HL-60 (cell line): ENCODE measurements at regions not wholly inside any gene's neighbourhood (a gene's known extent, or its start where the extent isn't known, plus 50 kb on each side); places are given as distances from the start of the nearest gene placed in this dataset.

Source experiments
- DNase-seq, 2 experiments: peaks; one replicate each; pipeline ENCODE4 v3.0.0-alpha.2; 2010 to 2020; ENCODE audit warnings: low read depth in 1 of 2, low spot score in 1 of 2
- H3K27ac ChIP-seq: fragments of 250-450 bp; sonication (Bioruptor Pico); replicated peaks from 2 replicates; pipeline ENCODE4 v1.5.1; 2020; ENCODE audit warnings: mild to moderate bottlenecking, moderate library complexity
- H3K27me3 ChIP-seq: fragments of 250-450 bp; sonication (Bioruptor Pico); 2 replicates; pipeline ENCODE4 v1.5.1; 2021; ENCODE audit warnings: mild to moderate bottlenecking, moderate library complexity; ENCODE audit not compliant: insufficient read depth, poor library complexity, severe bottlenecking
- H3K4me3 ChIP-seq: replicated peaks from 2 replicates; pipeline ENCODE4 v1.5.1; 2011; ENCODE audit warnings: mild to moderate bottlenecking, control low read depth, low read length; ENCODE audit not compliant: insufficient read depth
- CTCF ChIP-seq: IDR thresholded peaks from one replicate; pipeline ENCODE4 v1.5.1; 2011; ENCODE audit warnings: low read length, control low read depth, inconsistent platforms; ENCODE audit not compliant: insufficient read depth
- GABPA ChIP-seq: IDR thresholded peaks from 2 replicates; pipeline ENCODE4 v1.6.1; 2012; ENCODE audit warnings: low read depth
- POLR2AphosphoS5 ChIP-seq: IDR thresholded peaks from 2 replicates; pipeline ENCODE4 v1.6.1; 2012; ENCODE audit warnings: low read depth
- REST ChIP-seq: IDR thresholded peaks from 2 replicates; pipeline ENCODE4 v1.6.1; 2012; ENCODE audit warnings: low read depth; ENCODE audit not compliant: insufficient replicate concordance
- SPI1 ChIP-seq: IDR thresholded peaks from 2 replicates; pipeline ENCODE4 v1.6.1; 2012; ENCODE audit warnings: low read depth, mild to moderate bottlenecking, borderline replicate concordance

DNA sequence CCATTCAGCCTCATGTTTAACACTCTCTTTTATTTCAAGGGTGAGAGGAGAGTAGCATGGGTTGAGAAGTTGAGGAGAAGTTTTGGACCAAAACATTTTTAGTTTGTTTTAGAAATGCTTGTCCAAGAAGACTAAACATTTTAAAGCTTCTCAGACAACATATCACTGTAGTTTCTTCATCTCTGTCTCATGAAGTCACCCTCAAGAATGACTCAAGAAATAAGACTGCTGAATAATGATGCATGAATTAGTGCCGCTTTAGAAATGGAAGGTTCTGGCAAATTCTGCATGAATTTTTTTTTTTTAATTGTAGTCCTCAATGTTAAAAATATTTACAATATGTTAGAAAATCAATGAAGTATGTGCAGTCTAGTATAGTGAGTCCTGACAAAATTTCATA lies 422.7 kb upstream of the ARGLU1 start:
- TF ChIP-seq CTCF (no peak), SPI1 (no peak), GABPA (no peak), POLR2AphosphoS5 (no peak), REST (no peak)
- Histone ChIP-seq H3K27me3 (no peaks in the 10 kb centered on the region), H3K4me3 (no peak overlapping the region), H3K27ac (no peak overlapping the region)
- no peak for DNase-seq

DNA sequence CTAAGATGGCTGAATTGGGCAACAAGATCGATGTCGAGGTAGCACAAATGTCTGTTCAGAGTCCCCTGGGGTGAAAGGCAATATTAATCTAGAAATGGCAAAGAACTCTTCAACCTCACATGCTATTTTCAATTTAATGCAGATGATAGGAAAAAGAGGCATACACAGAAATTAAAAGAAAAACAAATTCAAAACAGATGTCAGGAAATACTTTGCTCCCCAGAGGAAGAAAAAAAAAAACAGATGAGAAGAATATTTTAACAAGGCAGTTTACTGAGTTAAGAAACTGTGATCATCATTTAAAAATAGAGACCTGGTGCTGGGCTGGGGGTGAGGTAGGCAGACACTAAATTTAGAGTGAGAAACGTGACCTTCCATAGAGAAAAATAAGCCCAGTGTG lies 421.9 kb upstream of the ARGLU1 start:
- Histone ChIP-seq H3K27me3 (no peaks in the 10 kb centered on the region), H3K4me3 (no peak overlapping the region), H3K27ac (no peak overlapping the region)
- no peak for DNase-seq
- no peak for TF ChIP-seq SPI1
- TF ChIP-seq POLR2AphosphoS5, result no peak
- TF ChIP-seq CTCF, result no peak

- H3K27ac ChIP-seq, result no peak overlapping the region
- TF ChIP-seq CTCF (no peak), SPI1 (no peak), GABPA (no peak), POLR2AphosphoS5 (no peak), REST (no peak)
- no peak for DNase-seq
- no peak overlapping the region for H3K4me3 ChIP-seq
- no peaks in the 10 kb centered on the region for H3K27me3 ChIP-seq
These were observed 419.5 kb upstream of the ARGLU1 start for GRCh38 chr13:106987427-106987785.

GRCh38 chr13:106986687-106987426 lies 418.9 kb upstream of the ARGLU1 start:
- no peaks in the 10 kb centered on the region for H3K27me3 ChIP-seq
- no peak for TF ChIP-seq GABPA
- DNase-seq, result no peak
- no peak overlapping the region for H3K4me3 ChIP-seq
- H3K27ac ChIP-seq, result no peak overlapping the region
